NCI-H1092 treated with DMSO at 0.1 percent for 48 hours (cell line): ENCODE measurements at regions not wholly inside any gene's neighbourhood (a gene's known extent, or its start where the extent isn't known, plus 50 kb on each side); places are given as distances from the start of the nearest gene placed in this dataset.
A peak's percentile ranks its signal among the peaks of the same experiment; 100 is the strongest.

Experiments used
- DNase-seq: peaks from one replicate; lab custom pipeline; 2025; lab: John Stamatoyannopoulos, UW

- DNase-seq: no peak
Measured at GRCh38 chr4:138689187-138689586, 326.4 kb upstream of the NOCT start.

- no peak for DNase-seq
Measured at GRCh38 chr4:138688408-138689085, 327.0 kb upstream of the NOCT start.

- no peak for DNase-seq
Measured at GRCh38 chr4:138686106-138686835, 329.3 kb upstream of the NOCT start.

- DNase-seq: no peak
Measured at GRCh38 chr4:138685316-138685715, 330.3 kb upstream of the NOCT start.

GRCh38 chr4:138680989-138681604, 334.5 kb upstream of the NOCT start:
- peak; percentile 72 for DNase-seq

- DNase-seq: no peak
Measured at GRCh38 chr4:138680256-138680655, 335.3 kb upstream of the NOCT start.

- DNase-seq: no peak
Measured at GRCh38 chr4:138678985-138679746, 336.4 kb upstream of the NOCT start.

- no peak for DNase-seq
Measured at GRCh38 chr4:138677748-138678147, 337.8 kb upstream of the NOCT start.

GRCh38 chr4:138677212-138677611, 338.4 kb upstream of the NOCT start:
- no peak for DNase-seq

GRCh38 chr4:138675685-138676084, 339.9 kb upstream of the NOCT start:
- no peak for DNase-seq

GRCh38 chr4:138674209-138674608, 341.4 kb upstream of the NOCT start:
- no peak for DNase-seq

- DNase-seq: no peak
Measured at GRCh38 chr4:138673053-138673452, 342.5 kb upstream of the NOCT start.

- DNase-seq: no peak
Measured at GRCh38 chr4:138672393-138672976, 343.1 kb upstream of the NOCT start.

- no peak for DNase-seq
Measured at GRCh38 chr4:138671606-138672084, 343.9 kb upstream of the NOCT start.

GRCh38 chr4:138671106-138671505, 344.5 kb upstream of the NOCT start:
- DNase-seq: no peak

- DNase-seq: no peak
Measured at GRCh38 chr4:138670681-138671080, 344.9 kb upstream of the NOCT start.

GRCh38 chr4:138669479-138670315, 345.9 kb upstream of the NOCT start:
- DNase-seq: no peak

- no peak for DNase-seq
Measured at GRCh38 chr4:138668309-138668708, 347.3 kb upstream of the NOCT start.

- peak; percentile 4 for DNase-seq
Measured at GRCh38 chr4:138666366-138666765, 349.2 kb upstream of the NOCT start.

GRCh38 chr4:138665851-138666250, 349.7 kb upstream of the NOCT start:
- no peak for DNase-seq

GRCh38 chr4:138663883-138664282, 351.7 kb upstream of the NOCT start:
- DNase-seq: no peak
